Mesendoderm (in vitro differentiated cells): ENCODE measurements at regions not wholly inside any gene's neighbourhood (a gene's known extent, or its start where the extent isn't known, plus 50 kb on each side); places are given as distances from the start of the nearest gene placed in this dataset.

Experiments used
- DNase-seq: peaks from one replicate; pipeline ENCODE4 v3.0.0; 2013
- H2AK5ac ChIP-seq: 2 replicates; pipeline ENCODE4 v1.6.1; 2013; ENCODE audit warnings: low read length, inconsistent platforms
- H2BK120ac ChIP-seq: 2 replicates; pipeline ENCODE4 v1.6.1; 2013; ENCODE audit warnings: low read depth, mild to moderate bottlenecking, low read length, moderate library complexity, mixed read lengths
- H2BK15ac ChIP-seq: replicated peaks from 2 replicates; pipeline ENCODE4 v1.6.1; 2013; ENCODE audit warnings: low read depth, mild to moderate bottlenecking, moderate library complexity
- H2BK5ac ChIP-seq: 2 replicates; pipeline ENCODE4 v1.6.1; 2013; ENCODE audit warnings: low read length, inconsistent platforms
- H3K18ac ChIP-seq: 2 replicates; pipeline ENCODE4 v1.6.1; 2013; ENCODE audit warnings: mild to moderate bottlenecking, low read length, mixed read lengths
- H3K23ac ChIP-seq: one replicate; pipeline ENCODE4 v1.6.1; 2013; ENCODE audit warnings: low read length
- H3K27ac ChIP-seq: 2 replicates; pipeline ENCODE4 v1.5.1; 2013; ENCODE audit warnings: low read depth, mild to moderate bottlenecking, inconsistent platforms, low read length, moderate library complexity
- H3K27me3 ChIP-seq: 2 replicates; pipeline ENCODE4 v1.6.1; 2013; ENCODE audit warnings: low read length, control low read depth, mild to moderate bottlenecking, inconsistent platforms; ENCODE audit not compliant: insufficient read depth, poor library complexity
- H3K36me3 ChIP-seq: 2 replicates; pipeline ENCODE4 v1.6.1; 2013; ENCODE audit warnings: low read length, inconsistent platforms; ENCODE audit not compliant: control insufficient read depth, insufficient read depth
- H3K4ac ChIP-seq: one replicate; pipeline ENCODE4 v1.6.1; 2013; ENCODE audit warnings: low read depth, mild to moderate bottlenecking, low read length, moderate library complexity
- H3K4me1 ChIP-seq: 2 replicates; pipeline ENCODE4 v1.6.1; 2013; ENCODE audit warnings: low read depth, low read length, inconsistent platforms; ENCODE audit not compliant: control insufficient read depth
- H3K4me2 ChIP-seq: 2 replicates; pipeline ENCODE4 v1.6.1; 2013; ENCODE audit warnings: low read length
- H3K4me3 ChIP-seq: 2 replicates; pipeline ENCODE4 v1.5.1; 2013; ENCODE audit warnings: mild to moderate bottlenecking, low read length
- H3K56ac ChIP-seq: one replicate; pipeline ENCODE4 v1.6.1; 2013; ENCODE audit warnings: low read length
- H3K79me1 ChIP-seq: 2 replicates; pipeline ENCODE4 v1.6.1; 2013; ENCODE audit warnings: low read length, inconsistent platforms
- H3K79me2 ChIP-seq: 2 replicates; pipeline ENCODE4 v1.6.1; 2013; ENCODE audit warnings: mild to moderate bottlenecking, low read length; ENCODE audit not compliant: control insufficient read depth, insufficient read depth
- H3K9ac ChIP-seq: 2 replicates; pipeline ENCODE4 v1.6.1; 2013; ENCODE audit warnings: low read length, inconsistent platforms
- H4K5ac ChIP-seq: one replicate; pipeline ENCODE4 v1.6.1; 2013; ENCODE audit warnings: low read length
- H4K8ac ChIP-seq: one replicate; pipeline ENCODE4 v1.6.1; 2013; ENCODE audit warnings: low read depth, mild to moderate bottlenecking, control low read depth, low read length, moderate library complexity
- WGBS: extraction: QIAGEN DNeasy Blood & Tissue Kit; methylation state at CpG from one replicate; pipeline ENCODE4 v1.1.7; 2013; ENCODE audit warnings: low lambda C conversion rate, missing lambda C conversion rate; ENCODE audit not compliant: insufficient coverage; ENCODE audit errors: extremely low coverage; 5-methylcytosine and 5-hydroxymethylcytosine counted together

DNA sequence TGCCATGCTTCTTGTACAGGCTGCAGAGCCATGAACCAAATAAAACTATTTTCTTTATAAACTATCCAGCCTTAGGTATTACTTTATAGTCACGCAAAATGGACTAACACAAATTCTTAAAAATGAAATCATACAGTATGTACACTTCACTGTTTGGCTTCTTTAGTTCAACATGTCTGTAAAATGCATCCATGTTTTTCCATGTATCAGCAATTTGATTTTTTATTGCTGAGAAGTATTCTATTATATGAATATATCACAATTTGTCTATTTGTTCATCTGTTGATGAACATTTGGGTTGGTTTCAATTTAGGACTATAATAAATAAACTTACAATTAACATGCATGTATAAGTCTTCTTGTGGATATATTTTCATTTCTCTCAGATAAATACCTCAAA, 182.1 kb downstream of the SCG2 start:
- H3K36me3 ChIP-seq, result no peaks in the 10 kb centered on the region
- H2BK15ac ChIP-seq, result no peak overlapping the region
- no peaks in the 10 kb centered on the region for H3K27me3 ChIP-seq
- H3K79me1 ChIP-seq, result no peaks in the 10 kb centered on the region
- H2BK5ac ChIP-seq, result no peak overlapping the region
- H4K8ac ChIP-seq, result no peak overlapping the region
- no peak for DNase-seq
- no peak overlapping the region for H4K5ac ChIP-seq
- no peak overlapping the region for H3K4ac ChIP-seq
- no CpG with 5 or more reads among the region's 1 CpG for WGBS
- H2AK5ac ChIP-seq, result no peak overlapping the region
- no peaks in the 10 kb centered on the region for H3K79me2 ChIP-seq
- H3K4me2 ChIP-seq, result no peak overlapping the region
- H3K4me3 ChIP-seq, result no peak overlapping the region
- H3K4me1 ChIP-seq, result no peaks in the 10 kb centered on the region
- no peak overlapping the region for H2BK120ac ChIP-seq
- no peak overlapping the region for H3K56ac ChIP-seq
- H3K27ac ChIP-seq, result no peak overlapping the region
- H3K9ac ChIP-seq, result no peak overlapping the region
- H3K23ac ChIP-seq, result no peak overlapping the region
- no peak overlapping the region for H3K18ac ChIP-seq

- Histone ChIP-seq H3K36me3 (no peaks in the 10 kb centered on the region), H3K4ac (no peak overlapping the region), H2BK15ac (no peak overlapping the region), H3K18ac (no peak overlapping the region), H2AK5ac (no peak overlapping the region), H3K56ac (no peak overlapping the region), H2BK120ac (no peak overlapping the region), H3K79me1 (no peaks in the 10 kb centered on the region), H3K79me2 (no peaks in the 10 kb centered on the region), H3K23ac (no peak overlapping the region), H3K27ac (no peak overlapping the region), H3K27me3 (no peaks in the 10 kb centered on the region), H3K4me1 (no peaks in the 10 kb centered on the region), H3K9ac (no peak overlapping the region), H4K5ac (no peak overlapping the region), H4K8ac (no peak overlapping the region), H3K4me2 (no peak overlapping the region), H2BK5ac (no peak overlapping the region), H3K4me3 (no peak overlapping the region)
- DNase-seq, result no peak
- no CpG with 5 or more reads among the region's 1 CpG for WGBS
These were observed 170.7 kb downstream of the SCG2 start for GRCh38 chr2:223431479-223431878.

- no peak overlapping the region for H3K27ac ChIP-seq
- no peaks in the 10 kb centered on the region for H3K27me3 ChIP-seq
- H2BK15ac ChIP-seq, result no peak overlapping the region
- H3K23ac ChIP-seq, result no peak overlapping the region
- no peaks in the 10 kb centered on the region for H3K79me2 ChIP-seq
- no peaks in the 10 kb centered on the region for H3K36me3 ChIP-seq
- no peak overlapping the region for H3K56ac ChIP-seq
- no peaks in the 10 kb centered on the region for H3K4me1 ChIP-seq
- no peak overlapping the region for H3K4me3 ChIP-seq
- DNase-seq, result no peak
- no peak overlapping the region for H3K4ac ChIP-seq
- no peak overlapping the region for H3K18ac ChIP-seq
- no peaks in the 10 kb centered on the region for H3K79me1 ChIP-seq
- H2AK5ac ChIP-seq, result no peak overlapping the region
- no peak overlapping the region for H3K4me2 ChIP-seq
- no peak overlapping the region for H4K8ac ChIP-seq
- no peak overlapping the region for H4K5ac ChIP-seq
- no peak overlapping the region for H2BK5ac ChIP-seq
- no CpG with 5 or more reads among the region's 5 CpGs for WGBS
- H3K9ac ChIP-seq, result no peak overlapping the region
- no peak overlapping the region for H2BK120ac ChIP-seq
These were observed 168.7 kb downstream of the SCG2 start for GRCh38 chr2:223433461-223433860.

GRCh38 chr2:223437788-223438187, 164.4 kb downstream of the SCG2 start:
- no peak overlapping the region for H2BK120ac ChIP-seq
- no peaks in the 10 kb centered on the region for H3K79me1 ChIP-seq
- no peak overlapping the region for H3K4ac ChIP-seq
- H3K4me1 ChIP-seq, result no peaks in the 10 kb centered on the region
- no peak overlapping the region for H3K27ac ChIP-seq
- no peak overlapping the region for H2AK5ac ChIP-seq
- no peaks in the 10 kb centered on the region for H3K79me2 ChIP-seq
- H3K36me3 ChIP-seq, result no peaks in the 10 kb centered on the region
- no peak overlapping the region for H3K4me2 ChIP-seq
- no peak overlapping the region for H4K5ac ChIP-seq
- H3K9ac ChIP-seq, result no peak overlapping the region
- H4K8ac ChIP-seq, result no peak overlapping the region
- no peaks in the 10 kb centered on the region for H3K27me3 ChIP-seq
- no peak overlapping the region for H3K4me3 ChIP-seq
- no peak overlapping the region for H3K23ac ChIP-seq
- H2BK15ac ChIP-seq, result no peak overlapping the region
- no CpG with 5 or more reads among the region's 4 CpGs for WGBS
- H3K18ac ChIP-seq, result no peak overlapping the region
- DNase-seq, result no peak
- H2BK5ac ChIP-seq, result no peak overlapping the region
- no peak overlapping the region for H3K56ac ChIP-seq

GRCh38 chr2:223439184-223439583, 163.0 kb downstream of the SCG2 start:
- Histone ChIP-seq H2BK15ac (no peak overlapping the region), H3K4me1 (no peaks in the 10 kb centered on the region), H3K9ac (no peak overlapping the region), H4K5ac (no peak overlapping the region), H4K8ac (no peak overlapping the region), H3K18ac (no peak overlapping the region), H3K79me1 (no peaks in the 10 kb centered on the region), H3K27ac (no peak overlapping the region), H3K27me3 (no peaks in the 10 kb centered on the region), H3K4me3 (no peak overlapping the region), H2BK5ac (no peak overlapping the region), H3K23ac (no peak overlapping the region), H3K36me3 (no peaks in the 10 kb centered on the region), H2BK120ac (no peak overlapping the region), H3K79me2 (no peaks in the 10 kb centered on the region), H2AK5ac (no peak overlapping the region), H3K56ac (no peak overlapping the region), H3K4ac (no peak overlapping the region), H3K4me2 (no peak overlapping the region)
- WGBS, result no CpG with 5 or more reads among the region's 1 CpG
- DNase-seq, result no peak

DNA sequence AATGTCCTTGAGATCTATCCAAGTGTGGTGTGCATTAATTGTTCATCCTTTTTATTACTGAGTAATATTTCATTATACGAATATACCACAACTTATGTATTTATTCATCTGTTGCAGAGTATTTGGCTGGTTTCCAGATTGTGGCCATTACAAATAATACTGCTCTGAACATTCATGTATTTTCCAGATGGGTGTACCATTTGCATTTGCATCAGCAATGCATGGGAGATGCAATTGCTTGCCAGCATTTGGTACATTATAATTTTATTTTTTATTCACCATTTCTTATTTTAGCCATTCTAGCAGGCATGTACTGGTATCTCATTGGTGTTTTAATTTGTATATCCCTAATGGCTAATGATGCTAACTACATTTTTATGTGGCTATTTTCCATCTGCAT, 162.4 kb downstream of the SCG2 start:
- WGBS, result no CpG with 5 or more reads among the region's 1 CpG
- Histone ChIP-seq H3K23ac (no peak overlapping the region), H3K4me3 (no peak overlapping the region), H3K18ac (no peak overlapping the region), H3K4me2 (no peak overlapping the region), H3K56ac (no peak overlapping the region), H3K27me3 (no peaks in the 10 kb centered on the region), H2BK15ac (no peak overlapping the region), H2BK120ac (no peak overlapping the region), H2AK5ac (no peak overlapping the region), H3K79me1 (no peaks in the 10 kb centered on the region), H3K79me2 (no peaks in the 10 kb centered on the region), H2BK5ac (no peak overlapping the region), H3K27ac (no peak overlapping the region), H4K8ac (no peak overlapping the region), H3K9ac (no peak overlapping the region), H4K5ac (no peak overlapping the region), H3K36me3 (no peaks in the 10 kb centered on the region), H3K4ac (no peak overlapping the region), H3K4me1 (no peaks in the 10 kb centered on the region)
- no peak for DNase-seq
